Neural progenitor cell (in vitro differentiated cells): ENCODE measurements at regions not wholly inside any gene's neighbourhood (a gene's known extent, or its start where the extent isn't known, plus 50 kb on each side); places are given as distances from the start of the nearest gene placed in this dataset.

ENCODE experiments used
- DNase-seq: peaks from one replicate; pipeline ENCODE4 v3.0.0-alpha.2; 2016; ENCODE audit warnings: low spot score
- H2AFZ ChIP-seq: fragments of 200-600 bp; sonication (generic); replicated peaks from 2 replicates; pipeline ENCODE4 v1.6.1; 2016; ENCODE audit warnings: antibody characterized with exemption
- H3F3A ChIP-seq: fragments of 200-600 bp; sonication (generic); 2 replicates; pipeline ENCODE4 v1.6.1; 2016; ENCODE audit warnings: antibody characterized with exemption, low read depth
- H3K27ac ChIP-seq: fragments of 200-600 bp; sonication (generic); 2 replicates; pipeline ENCODE4 v1.5.1; 2016; ENCODE audit warnings: mild to moderate bottlenecking
- H3K27me3 ChIP-seq: fragments of 200-600 bp; sonication (generic); 2 replicates; pipeline ENCODE4 v1.6.1; 2016; ENCODE audit warnings: mild to moderate bottlenecking, moderate library complexity
- H3K36me3 ChIP-seq: fragments of 200-600 bp; sonication (generic); 2 replicates; pipeline ENCODE4 v1.5.1; 2016
- H3K4me1 ChIP-seq: fragments of 200-600 bp; sonication (generic); 2 replicates; pipeline ENCODE4 v1.6.1; 2016; ENCODE audit warnings: mixed run types
- H3K4me2 ChIP-seq: fragments of 200-600 bp; sonication (generic); 2 replicates; pipeline ENCODE4 v1.6.1; 2016
- H3K4me3 ChIP-seq: fragments of 200-600 bp; sonication (generic); 2 replicates; pipeline ENCODE4 v1.5.1; 2016
- H3K79me2 ChIP-seq: fragments of 200-600 bp; sonication (generic); 2 replicates; pipeline ENCODE4 v1.6.1; 2016; ENCODE audit warnings: low read depth
- H3K9ac ChIP-seq: fragments of 200-600 bp; sonication (generic); 2 replicates; pipeline ENCODE4 v1.6.1; 2016
- H3K9me3 ChIP-seq: fragments of 200-600 bp; sonication (generic); 2 replicates; pipeline ENCODE4 v1.5.1; 2016; ENCODE audit warnings: low read depth
- H4K20me1 ChIP-seq: fragments of 200-600 bp; sonication (generic); 2 replicates; pipeline ENCODE4 v1.6.1; 2016; ENCODE audit warnings: low read depth
- H3K27ac Mint-ChIP-seq: 3 replicates; pipeline ENCODE4 v1.8.0; 2021; ENCODE audit warnings: mixed read lengths
- H3K27me3 Mint-ChIP-seq: 2 replicates; pipeline ENCODE4 v1.8.0; 2022; ENCODE audit warnings: low read depth, mild to moderate bottlenecking, inconsistent platforms, moderate library complexity, mixed read lengths; ENCODE audit not compliant: insufficient read depth
- H3K36me3 Mint-ChIP-seq: 3 replicates; pipeline ENCODE4 v1.8.0; 2021; ENCODE audit warnings: mixed read lengths
- H3K4me1 Mint-ChIP-seq: 3 replicates; pipeline ENCODE4 v1.8.0; 2021; ENCODE audit warnings: mixed read lengths
- H3K4me3 Mint-ChIP-seq: 3 replicates; pipeline ENCODE4 v1.8.0; 2021; ENCODE audit warnings: mild to moderate bottlenecking, moderate library complexity, mixed read lengths
- H3K9me3 Mint-ChIP-seq: 3 replicates; pipeline ENCODE4 v1.8.0; 2020; ENCODE audit warnings: mixed read lengths
- EZH2 ChIP-seq: fragments of 200-600 bp; sonication (generic); IDR thresholded peaks from 2 replicates; pipeline ENCODE4 v1.6.1; 2017; ENCODE audit warnings: antibody characterized with exemption, mild to moderate bottlenecking, moderate library complexity
- EZH2phosphoT487 ChIP-seq: fragments of 200-600 bp; sonication (generic); IDR thresholded peaks from 2 replicates; pipeline ENCODE4 v1.6.1; 2017; ENCODE audit warnings: antibody characterized with exemption
- TF ChIP-seq, protein P1 (sequence below): fragments of 200-600 bp; sonication (generic); IDR thresholded peaks from 2 replicates; pipeline ENCODE4 v1.5.1; 2017; ENCODE audit warnings: antibody characterized with exemption, mild to moderate bottlenecking

DNA sequence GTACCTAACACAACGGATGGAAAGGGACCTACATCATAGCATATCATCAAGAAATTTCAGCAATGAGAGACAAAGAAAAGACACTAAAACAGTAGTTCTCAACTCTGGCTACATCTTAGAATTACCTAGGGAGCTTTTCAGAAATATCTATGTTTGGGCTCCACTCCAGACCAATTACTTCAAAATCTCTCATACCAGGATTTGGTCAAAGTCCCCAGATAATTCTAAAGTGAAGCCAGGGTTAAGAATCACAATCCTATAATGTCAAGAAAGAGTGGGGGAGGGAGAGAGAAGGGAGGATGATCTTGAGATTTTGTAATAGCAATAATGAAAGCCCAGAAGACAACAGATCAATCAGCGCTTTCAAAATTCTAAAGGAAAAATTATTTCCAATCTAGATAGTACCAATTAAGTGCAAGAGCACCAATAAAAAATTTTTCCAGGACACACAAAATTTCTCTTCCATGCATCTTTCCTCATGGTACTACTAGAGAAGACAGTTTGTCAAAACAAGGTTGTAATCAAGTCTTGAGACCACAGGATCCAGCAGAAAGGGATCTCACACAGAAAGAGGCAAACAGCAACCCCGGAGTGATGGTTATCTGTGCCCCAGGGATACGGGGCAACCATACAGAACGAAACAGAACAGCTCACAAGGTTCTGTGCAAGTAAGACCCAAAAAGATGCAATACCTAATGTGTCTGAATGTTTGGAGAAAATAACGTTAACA is 152.9 kb upstream of the DST start:
- H3K27ac Mint-ChIP-seq: no peak overlapping the region
- H4K20me1 ChIP-seq: peaks cover 59% of the 10 kb centered on the region

DNA sequence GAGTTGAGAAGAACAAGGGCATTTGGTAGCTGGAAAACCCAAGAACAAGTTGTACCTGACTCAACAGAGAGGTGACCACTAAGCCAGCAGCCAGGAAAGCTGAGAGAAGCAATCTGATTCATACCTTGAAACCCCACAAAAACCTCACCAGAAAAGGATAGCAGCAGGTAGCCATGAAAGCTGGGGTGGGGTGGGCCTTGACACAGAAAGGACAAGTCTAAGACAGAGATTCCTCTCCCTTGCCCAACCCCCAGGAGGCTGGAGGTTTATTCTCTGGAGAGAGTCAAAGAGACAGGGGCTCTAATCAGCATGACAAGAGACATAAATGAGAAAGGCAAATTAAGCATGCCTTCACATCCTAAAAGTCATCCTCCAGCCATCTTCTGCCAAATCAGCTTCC is 151.7 kb upstream of the DST start:
- H3K9me3 ChIP-seq: no peaks in the 10 kb centered on the region
- H3F3A ChIP-seq: peaks cover 29% of the 10 kb centered on the region
- no peak for DNase-seq
- H2AFZ ChIP-seq: no peak overlapping the region
- Mint-ChIP-seq H3K36me3 (peaks cover 20% of the 10 kb centered on the region), H3K27ac (no peak overlapping the region), H3K4me3 (no peak overlapping the region), H3K4me1 (peaks cover 17% of the 10 kb centered on the region), H3K27me3 (no peaks in the 10 kb centered on the region), H3K9me3 (peaks cover 5% of the 10 kb centered on the region)
- peaks cover 100% of the 10 kb centered on the region for H3K79me2 ChIP-seq
- H3K4me1 ChIP-seq: peaks cover 30% of the 10 kb centered on the region
- H3K9ac ChIP-seq: no peak overlapping the region
- H4K20me1 ChIP-seq: peaks cover 67% of the 10 kb centered on the region
- no peak for TF ChIP-seq EZH2phosphoT487
- no peak for TF ChIP-seq EZH2
- TF ChIP-seq, protein P1, sequence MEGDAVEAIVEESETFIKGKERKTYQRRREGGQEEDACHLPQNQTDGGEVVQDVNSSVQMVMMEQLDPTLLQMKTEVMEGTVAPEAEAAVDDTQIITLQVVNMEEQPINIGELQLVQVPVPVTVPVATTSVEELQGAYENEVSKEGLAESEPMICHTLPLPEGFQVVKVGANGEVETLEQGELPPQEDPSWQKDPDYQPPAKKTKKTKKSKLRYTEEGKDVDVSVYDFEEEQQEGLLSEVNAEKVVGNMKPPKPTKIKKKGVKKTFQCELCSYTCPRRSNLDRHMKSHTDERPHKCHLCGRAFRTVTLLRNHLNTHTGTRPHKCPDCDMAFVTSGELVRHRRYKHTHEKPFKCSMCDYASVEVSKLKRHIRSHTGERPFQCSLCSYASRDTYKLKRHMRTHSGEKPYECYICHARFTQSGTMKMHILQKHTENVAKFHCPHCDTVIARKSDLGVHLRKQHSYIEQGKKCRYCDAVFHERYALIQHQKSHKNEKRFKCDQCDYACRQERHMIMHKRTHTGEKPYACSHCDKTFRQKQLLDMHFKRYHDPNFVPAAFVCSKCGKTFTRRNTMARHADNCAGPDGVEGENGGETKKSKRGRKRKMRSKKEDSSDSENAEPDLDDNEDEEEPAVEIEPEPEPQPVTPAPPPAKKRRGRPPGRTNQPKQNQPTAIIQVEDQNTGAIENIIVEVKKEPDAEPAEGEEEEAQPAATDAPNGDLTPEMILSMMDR: no peak
- H3K27me3 ChIP-seq: no peaks in the 10 kb centered on the region
- no peaks in the 10 kb centered on the region for H3K36me3 ChIP-seq
- peak overlapping the region; percentile 43 for H3K27ac ChIP-seq
- H3K4me3 ChIP-seq: no peak overlapping the region
- peak overlapping the region; percentile 55 for H3K4me2 ChIP-seq

More for the DNA sequence above, 152.9 kb upstream of the DST start:
- no peak for DNase-seq
- H3K4me1 Mint-ChIP-seq: peaks cover 17% of the 10 kb centered on the region
- Histone ChIP-seq H2AFZ (no peak overlapping the region), H3K4me1 (peaks cover 30% of the 10 kb centered on the region), H3K4me3 (no peak overlapping the region), H3K9ac (no peak overlapping the region), H3F3A (peaks cover 25% of the 10 kb centered on the region), H3K27me3 (no peaks in the 10 kb centered on the region), H3K4me2 (peak overlapping the region; percentile 55), H3K36me3 (no peaks in the 10 kb centered on the region), H3K27ac (peak overlapping the region; percentile 25), H3K9me3 (no peaks in the 10 kb centered on the region), H3K79me2 (peaks cover 100% of the 10 kb centered on the region)
- TF ChIP-seq EZH2phosphoT487: no peak
- H3K27me3 Mint-ChIP-seq: no peaks in the 10 kb centered on the region
- H3K4me3 Mint-ChIP-seq: no peak overlapping the region
- H3K9me3 Mint-ChIP-seq: peaks cover 4% of the 10 kb centered on the region
- H3K36me3 Mint-ChIP-seq: peaks cover 16% of the 10 kb centered on the region

DNA sequence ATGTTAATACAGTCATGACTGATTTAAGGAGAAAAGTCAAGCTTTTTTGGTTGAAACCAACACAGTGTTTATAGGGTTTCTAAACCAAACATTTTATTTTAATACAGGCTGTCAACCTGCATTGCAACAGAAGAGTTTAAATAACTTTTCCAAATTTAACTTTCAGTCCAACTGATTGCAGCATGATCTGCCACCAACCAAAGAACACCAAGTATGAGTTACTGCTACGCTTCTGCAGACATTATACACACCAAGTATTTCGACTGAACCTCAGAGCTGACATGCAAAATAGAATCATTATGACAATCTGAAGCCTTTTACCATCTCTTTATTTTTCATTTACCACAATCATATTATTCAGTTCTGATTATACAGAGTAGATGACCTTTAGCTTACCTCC is 151.2 kb upstream of the DST start:
- Mint-ChIP-seq H3K36me3 (peaks cover 18% of the 10 kb centered on the region), H3K27me3 (no peaks in the 10 kb centered on the region), H3K27ac (no peak overlapping the region), H3K4me3 (no peak overlapping the region), H3K9me3 (peaks cover 6% of the 10 kb centered on the region), H3K4me1 (peaks cover 17% of the 10 kb centered on the region)
- peaks cover 100% of the 10 kb centered on the region for H3K79me2 ChIP-seq
- no peak overlapping the region for H2AFZ ChIP-seq
- TF ChIP-seq EZH2 (no peak), EZH2phosphoT487 (no peak)
- TF ChIP-seq, protein P1: no peak
- DNase-seq: no peak
- H3K4me2 ChIP-seq: peak overlapping the region; percentile 55
- H3F3A ChIP-seq: peaks cover 29% of the 10 kb centered on the region
- H4K20me1 ChIP-seq: peaks cover 67% of the 10 kb centered on the region
- H3K9ac ChIP-seq: no peak overlapping the region
- H3K4me3 ChIP-seq: no peak overlapping the region
- no peak overlapping the region for H3K27ac ChIP-seq
- no peaks in the 10 kb centered on the region for H3K9me3 ChIP-seq
- H3K4me1 ChIP-seq: peaks cover 30% of the 10 kb centered on the region
- H3K27me3 ChIP-seq: no peaks in the 10 kb centered on the region
- H3K36me3 ChIP-seq: no peaks in the 10 kb centered on the region

DNA sequence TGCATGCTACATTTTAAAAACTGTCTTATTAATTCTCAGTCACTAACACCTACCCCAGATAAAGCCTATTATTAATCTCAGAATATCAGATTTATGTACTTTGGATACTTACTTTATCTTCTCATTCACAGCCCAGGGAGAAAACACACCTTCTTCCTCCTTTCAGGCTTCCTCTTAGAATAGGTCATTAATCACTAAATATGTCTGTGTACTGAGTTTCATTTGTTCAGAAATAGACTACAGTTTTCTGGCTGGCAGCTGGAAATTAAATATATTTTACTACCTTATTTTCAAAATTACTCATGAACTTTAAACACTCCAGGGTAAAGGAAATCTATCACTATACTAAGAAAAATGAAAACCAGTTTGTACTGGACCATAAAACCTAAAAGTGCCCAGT is 147.7 kb upstream of the DST start:
- TF ChIP-seq, protein P1: no peak
- no peak for TF ChIP-seq EZH2phosphoT487
- no peak for TF ChIP-seq EZH2
- Histone ChIP-seq H2AFZ (no peak overlapping the region), H3K27ac (no peak overlapping the region), H3K4me3 (no peak overlapping the region), H3K4me1 (peaks cover 16% of the 10 kb centered on the region), H3K36me3 (no peaks in the 10 kb centered on the region), H3K9ac (no peak overlapping the region), H3K9me3 (no peaks in the 10 kb centered on the region), H3K79me2 (peaks cover 96% of the 10 kb centered on the region), H3K4me2 (no peak overlapping the region), H3K27me3 (no peaks in the 10 kb centered on the region), H4K20me1 (peaks cover 47% of the 10 kb centered on the region), H3F3A (peaks cover 12% of the 10 kb centered on the region)
- DNase-seq: no peak
- Mint-ChIP-seq H3K4me1 (peaks cover 10% of the 10 kb centered on the region), H3K36me3 (peaks cover 25% of the 10 kb centered on the region), H3K4me3 (no peak overlapping the region), H3K27ac (no peak overlapping the region), H3K9me3 (peaks cover 20% of the 10 kb centered on the region), H3K27me3 (no peaks in the 10 kb centered on the region)
